ENCODE measurements at regions not wholly inside any gene's neighbourhood (a gene's known extent, or its start where the extent isn't known, plus 50 kb on each side); places are given as distances from the start of the nearest gene placed in this dataset.

DNA sequence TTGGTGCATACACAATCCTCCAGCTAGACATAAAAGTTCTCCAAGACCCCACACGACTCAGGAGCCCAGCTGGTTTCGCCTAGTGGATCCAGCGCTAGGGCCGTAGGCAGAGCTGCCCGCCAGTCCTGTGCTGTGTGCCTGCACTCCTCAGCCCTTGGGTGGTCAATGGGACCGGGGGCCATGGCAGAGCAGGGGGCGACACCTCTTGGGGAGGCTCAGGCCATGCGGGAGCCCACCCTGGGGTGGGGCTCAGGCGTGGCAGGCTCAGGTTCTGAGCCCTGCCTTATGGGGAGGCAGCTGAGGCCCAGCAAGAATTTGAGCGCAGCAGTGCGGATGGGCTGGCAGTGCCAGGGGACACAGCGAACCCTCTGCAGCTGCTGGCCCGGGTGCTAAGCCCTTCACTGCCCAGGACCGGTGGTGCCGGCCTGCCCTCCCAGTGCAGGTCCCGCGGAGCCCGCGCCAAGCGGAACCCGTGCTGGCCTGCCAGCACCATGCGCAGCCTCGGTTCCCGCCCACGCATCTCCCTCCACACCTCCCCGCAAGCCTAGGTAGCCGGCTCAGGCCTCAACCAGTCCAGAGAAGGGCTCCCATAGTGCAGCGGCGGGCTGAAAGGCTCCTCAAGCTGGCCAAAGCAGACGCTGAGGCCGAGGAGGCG lies 1566.6 kb upstream of the SLC39A10 start (continued):
- TF ChIP-seq, protein P1, sequence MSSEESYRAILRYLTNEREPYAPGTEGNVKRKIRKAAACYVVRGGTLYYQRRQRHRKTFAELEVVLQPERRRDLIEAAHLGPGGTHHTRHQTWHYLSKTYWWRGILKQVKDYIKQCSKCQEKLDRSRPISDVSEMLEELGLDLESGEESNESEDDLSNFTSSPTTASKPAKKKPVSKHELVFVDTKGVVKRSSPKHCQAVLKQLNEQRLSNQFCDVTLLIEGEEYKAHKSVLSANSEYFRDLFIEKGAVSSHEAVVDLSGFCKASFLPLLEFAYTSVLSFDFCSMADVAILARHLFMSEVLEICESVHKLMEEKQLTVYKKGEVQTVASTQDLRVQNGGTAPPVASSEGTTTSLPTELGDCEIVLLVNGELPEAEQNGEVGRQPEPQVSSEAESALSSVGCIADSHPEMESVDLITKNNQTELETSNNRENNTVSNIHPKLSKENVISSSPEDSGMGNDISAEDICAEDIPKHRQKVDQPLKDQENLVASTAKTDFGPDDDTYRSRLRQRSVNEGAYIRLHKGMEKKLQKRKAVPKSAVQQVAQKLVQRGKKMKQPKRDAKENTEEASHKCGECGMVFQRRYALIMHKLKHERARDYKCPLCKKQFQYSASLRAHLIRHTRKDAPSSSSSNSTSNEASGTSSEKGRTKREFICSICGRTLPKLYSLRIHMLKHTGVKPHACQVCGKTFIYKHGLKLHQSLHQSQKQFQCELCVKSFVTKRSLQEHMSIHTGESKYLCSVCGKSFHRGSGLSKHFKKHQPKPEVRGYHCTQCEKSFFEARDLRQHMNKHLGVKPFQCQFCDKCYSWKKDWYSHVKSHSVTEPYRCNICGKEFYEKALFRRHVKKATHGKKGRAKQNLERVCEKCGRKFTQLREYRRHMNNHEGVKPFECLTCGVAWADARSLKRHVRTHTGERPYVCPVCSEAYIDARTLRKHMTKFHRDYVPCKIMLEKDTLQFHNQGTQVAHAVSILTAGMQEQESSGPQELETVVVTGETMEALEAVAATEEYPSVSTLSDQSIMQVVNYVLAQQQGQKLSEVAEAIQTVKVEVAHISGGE (tag by site-specific recombination; conservative IDR thresholded peaks at IDR 0.05; ENCODE audit: low read depth), result no peak
- TF ChIP-seq, protein P2, sequence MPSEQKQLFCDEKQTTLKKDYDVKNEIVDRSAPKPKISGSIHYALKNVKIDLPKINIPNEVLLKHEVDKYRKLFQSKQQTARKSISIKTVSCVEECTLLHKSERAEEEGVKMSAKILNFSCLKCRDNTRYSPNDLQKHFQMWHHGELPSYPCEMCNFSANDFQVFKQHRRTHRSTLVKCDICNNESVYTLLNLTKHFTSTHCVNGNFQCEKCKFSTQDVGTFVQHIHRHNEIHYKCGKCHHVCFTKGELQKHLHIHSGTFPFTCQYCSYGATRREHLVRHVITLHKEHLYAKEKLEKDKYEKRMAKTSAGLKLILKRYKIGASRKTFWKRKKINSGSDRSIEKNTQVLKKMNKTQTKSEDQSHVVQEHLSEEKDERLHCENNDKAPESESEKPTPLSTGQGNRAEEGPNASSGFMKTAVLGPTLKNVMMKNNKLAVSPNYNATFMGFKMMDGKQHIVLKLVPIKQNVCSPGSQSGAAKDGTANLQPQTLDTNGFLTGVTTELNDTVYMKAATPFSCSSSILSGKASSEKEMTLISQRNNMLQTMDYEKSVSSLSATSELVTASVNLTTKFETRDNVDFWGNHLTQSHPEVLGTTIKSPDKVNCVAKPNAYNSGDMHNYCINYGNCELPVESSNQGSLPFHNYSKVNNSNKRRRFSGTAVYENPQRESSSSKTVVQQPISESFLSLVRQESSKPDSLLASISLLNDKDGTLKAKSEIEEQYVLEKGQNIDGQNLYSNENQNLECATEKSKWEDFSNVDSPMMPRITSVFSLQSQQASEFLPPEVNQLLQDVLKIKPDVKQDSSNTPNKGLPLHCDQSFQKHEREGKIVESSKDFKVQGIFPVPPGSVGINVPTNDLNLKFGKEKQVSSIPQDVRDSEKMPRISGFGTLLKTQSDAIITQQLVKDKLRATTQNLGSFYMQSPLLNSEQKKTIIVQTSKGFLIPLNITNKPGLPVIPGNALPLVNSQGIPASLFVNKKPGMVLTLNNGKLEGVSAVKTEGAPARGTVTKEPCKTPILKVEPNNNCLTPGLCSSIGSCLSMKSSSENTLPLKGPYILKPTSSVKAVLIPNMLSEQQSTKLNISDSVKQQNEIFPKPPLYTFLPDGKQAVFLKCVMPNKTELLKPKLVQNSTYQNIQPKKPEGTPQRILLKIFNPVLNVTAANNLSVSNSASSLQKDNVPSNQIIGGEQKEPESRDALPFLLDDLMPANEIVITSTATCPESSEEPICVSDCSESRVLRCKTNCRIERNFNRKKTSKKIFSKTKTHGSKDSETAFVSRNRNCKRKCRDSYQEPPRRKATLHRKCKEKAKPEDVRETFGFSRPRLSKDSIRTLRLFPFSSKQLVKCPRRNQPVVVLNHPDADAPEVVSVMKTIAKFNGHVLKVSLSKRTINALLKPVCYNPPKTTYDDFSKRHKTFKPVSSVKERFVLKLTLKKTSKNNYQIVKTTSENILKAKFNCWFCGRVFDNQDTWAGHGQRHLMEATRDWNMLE (tag by site-specific recombination; conservative IDR thresholded peaks at IDR 0.05; ENCODE audit: low read depth), result no peak
- TF ChIP-seq ZNF670 (tag by site-specific recombination; IDR thresholded peaks at IDR 0.05; ENCODE audit: low read depth), result no peak
- TF ChIP-seq ZFP69B (tag by site-specific recombination; IDR thresholded peaks at IDR 0.05), result no peak
- no peak for TF ChIP-seq ZNF544 (tag by site-specific recombination; IDR thresholded peaks at IDR 0.05)
- no peak for TF ChIP-seq ZNF560 (tag by site-specific recombination; IDR thresholded peaks at IDR 0.05; ENCODE audit: borderline replicate concordance)
- no peak for TF ChIP-seq ZNF169 (tag by site-specific recombination; IDR thresholded peaks at IDR 0.05)
- TF ChIP-seq, protein P3, sequence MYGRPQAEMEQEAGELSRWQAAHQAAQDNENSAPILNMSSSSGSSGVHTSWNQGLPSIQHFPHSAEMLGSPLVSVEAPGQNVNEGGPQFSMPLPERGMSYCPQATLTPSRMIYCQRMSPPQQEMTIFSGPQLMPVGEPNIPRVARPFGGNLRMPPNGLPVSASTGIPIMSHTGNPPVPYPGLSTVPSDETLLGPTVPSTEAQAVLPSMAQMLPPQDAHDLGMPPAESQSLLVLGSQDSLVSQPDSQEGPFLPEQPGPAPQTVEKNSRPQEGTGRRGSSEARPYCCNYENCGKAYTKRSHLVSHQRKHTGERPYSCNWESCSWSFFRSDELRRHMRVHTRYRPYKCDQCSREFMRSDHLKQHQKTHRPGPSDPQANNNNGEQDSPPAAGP (tag by site-specific recombination; IDR thresholded peaks at IDR 0.05), result no peak
- no peak for TF ChIP-seq ZFP3 (tag by site-specific recombination; IDR thresholded peaks at IDR 0.05; ENCODE audit: low read depth)

DNA sequence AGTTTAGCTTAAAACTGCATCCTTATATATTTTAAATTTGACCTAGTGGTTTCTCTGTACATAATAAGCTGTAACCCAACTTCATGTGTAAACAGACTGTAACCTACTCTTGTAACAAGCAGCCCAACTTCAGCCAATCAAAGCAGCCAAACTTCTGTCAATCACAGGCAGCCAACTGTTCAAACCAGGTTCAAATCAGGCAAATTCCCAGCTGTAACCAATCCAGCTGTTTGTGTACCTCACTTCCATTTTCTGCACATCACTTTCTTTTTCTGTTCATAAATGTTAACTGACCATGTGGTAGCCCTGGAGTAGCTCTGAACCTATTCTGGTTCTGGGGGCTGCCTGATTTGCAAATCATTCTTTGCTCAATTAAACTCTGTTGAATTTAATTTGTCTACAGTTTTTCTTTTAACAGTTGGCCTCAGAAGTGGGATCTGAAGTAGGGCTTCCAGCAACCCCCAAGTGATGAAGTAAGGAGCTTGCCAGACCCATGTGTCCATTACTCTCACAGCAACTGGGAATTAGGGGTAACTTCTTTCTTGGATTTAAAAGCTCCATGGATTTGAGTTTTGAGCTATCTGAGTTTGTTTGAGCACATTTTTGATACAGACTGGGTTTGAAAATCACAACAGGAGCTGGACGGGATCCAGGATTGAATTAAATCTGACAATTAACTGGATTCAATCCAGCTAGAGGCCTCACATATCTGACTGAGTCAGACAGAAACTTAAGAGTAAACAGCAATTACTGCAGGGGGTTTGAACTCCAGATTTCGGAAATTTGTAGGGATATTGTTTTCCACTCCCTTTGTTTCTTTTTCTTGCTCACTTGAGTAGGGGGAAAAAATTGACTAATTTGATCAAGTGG lies 1569.7 kb upstream of the SLC39A10 start:
- POLR2A ChIA-PET, result no interaction called here
- Histone ChIP-seq H3K4me1 (ENCODE audit: control insufficient read depth, insufficient read depth, low read length) (no peaks in the 10 kb centered on the region), H3K27ac (ENCODE audit: extremely low read depth, low read depth, low read length) (no peak overlapping the region), H3K36me3 (ENCODE audit: control insufficient read depth in 2 of 2, insufficient read depth in 1 of 2, low read length in 2 of 2) (no peaks in the 10 kb centered on the region), H3K4me3 (ENCODE audit: low read depth, low read length) (no peak overlapping the region), H3K9me3 (ENCODE audit: control insufficient read depth, insufficient read depth, low read depth, low read length) (no peaks in the 10 kb centered on the region)
- CTCF ChIA-PET, result no interaction called here
- TF ChIP-seq ZNF555 (tag by site-specific recombination; conservative IDR thresholded peaks at IDR 0.05), result no peak
- TF ChIP-seq ZNF600 (tag by site-specific recombination; IDR thresholded peaks at IDR 0.05), result no peak
- TF ChIP-seq SALL2 (tag by site-specific recombination; IDR thresholded peaks at IDR 0.05; ENCODE audit: borderline replicate concordance), result no peak
- TF ChIP-seq ZNF292 (tag by site-specific recombination; IDR thresholded peaks at IDR 0.05; ENCODE audit: borderline replicate concordance, low read depth), result no peak
- TF ChIP-seq GLIS2 (tag by site-specific recombination; IDR thresholded peaks at IDR 0.05), result no peak
- TF ChIP-seq ZNF37A (tag by site-specific recombination; IDR thresholded peaks at IDR 0.05), result no peak
- no peak for TF ChIP-seq ZNF10 (tag by site-specific recombination; IDR thresholded peaks at IDR 0.05)
- TF ChIP-seq ZNF132 (tag by site-specific recombination; IDR thresholded peaks at IDR 0.05; ENCODE audit: borderline replicate concordance), result no peak
- TF ChIP-seq ZNF114 (tag by site-specific recombination; IDR thresholded peaks at IDR 0.05), result no peak
